Kidney (tissue), 13 donors: ENCODE measurements at regions not wholly inside any gene's neighbourhood (a gene's known extent, or its start where the extent isn't known, plus 50 kb on each side); places are given as distances from the start of the nearest gene placed in this dataset.

Source experiments
- DNase-seq, 5 donors: peaks; one replicate each; pipeline ENCODE4 v3.0.0-alpha.2; 2013 to 2020
- FAIRE-seq: peaks from 2 replicates; lab custom pipeline; 2012; peaks lifted over from hg19 to GRCh38; lab: Jason Lieb, UNC
- H3K27ac ChIP-seq, 2 donors: one replicate each; pipeline ENCODE4 v1.7.0; 2013; ENCODE audit warnings: low read depth in 2 of 2, low read length in 2 of 2, inconsistent platforms in 1 of 2
- H3K27me3 ChIP-seq: one replicate; pipeline ENCODE4 v1.7.1; 2013; ENCODE audit warnings: low read length, inconsistent platforms; ENCODE audit not compliant: control insufficient read depth, insufficient read depth
- H3K36me3 ChIP-seq, 3 donors: one replicate each; pipeline versions ENCODE4 v1.7.0 to v1.7.1; 2013; ENCODE audit warnings: low read length in 3 of 3, control low read depth in 1 of 3, inconsistent platforms in 1 of 3; ENCODE audit not compliant: insufficient read depth in 3 of 3, control insufficient read depth in 2 of 3
- H3K4me1 ChIP-seq, 3 donors: one replicate each; pipeline versions ENCODE4 v1.7.0 to v1.7.1; 2013; ENCODE audit warnings: low read length in 3 of 3, inconsistent platforms in 1 of 3, low read depth in 1 of 3; ENCODE audit not compliant: control insufficient read depth in 2 of 3, insufficient read depth in 2 of 3
- H3K4me3 ChIP-seq, 3 donors: one replicate each; pipeline versions ENCODE4 v1.7.0 to v1.8.1; 2013; ENCODE audit warnings: low read length in 3 of 3, control low read depth in 1 of 3, inconsistent platforms in 1 of 3
- H3K9ac ChIP-seq, 3 donors: one replicate each; pipeline versions ENCODE4 v1.7.0 to v1.7.1; 2013; ENCODE audit warnings: low read length in 3 of 3, control low read depth in 1 of 3, inconsistent platforms in 1 of 3
- H3K9me3 ChIP-seq, 3 donors: one replicate each; pipeline versions ENCODE4 v1.7.0 to v1.7.1; 2013; ENCODE audit warnings: low read length in 3 of 3, control low read depth in 1 of 3, inconsistent platforms in 1 of 3; ENCODE audit not compliant: control insufficient read depth in 2 of 3, insufficient read depth in 1 of 3
- intact Hi-C: fragments of 100-400 bp; cut with DNase I; formaldehyde crosslinking; loops from one replicate; pipeline ENCODE4 v1.11.1; 2022
- TF ChIP-seq, protein P1 (sequence below): IDR thresholded peaks from 3 replicates; pipeline ENCODE4 v1.5.1; 2012; ENCODE audit warnings: mild to moderate bottlenecking, moderate library complexity, borderline replicate concordance; ENCODE audit not compliant: insufficient read depth; ENCODE audit errors: extremely low read depth
- donor health status: control.
- donor health status: control.
- donor health status: control.
- donor health status: control.
- donor health status: control.
- donor health status: DM: yes; HTN: yes; CAD: no.
- donor health status: Normal renal cell carcinoma (clear cell type).

DNA sequence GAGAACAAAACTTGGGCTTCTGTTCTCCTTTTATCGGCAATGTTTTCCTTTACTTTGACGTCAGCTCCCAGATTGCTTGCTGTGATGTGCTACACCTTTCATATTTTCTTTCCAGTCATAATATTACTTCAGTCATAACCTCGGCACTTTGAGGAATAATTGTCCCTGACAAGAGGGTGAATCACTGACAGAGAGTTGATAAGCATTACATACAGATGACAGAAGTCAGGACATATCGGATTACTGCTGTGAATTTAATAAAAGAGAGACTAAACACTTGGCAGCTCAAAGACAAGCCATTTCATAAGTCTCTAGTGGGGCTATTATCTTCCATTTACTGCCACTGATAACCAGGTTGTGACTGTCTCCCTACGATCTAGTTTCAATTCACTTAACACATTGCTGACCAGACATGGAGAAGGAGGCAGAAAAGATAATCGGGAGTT is 362.1 kb upstream of the ARRDC4 start:
- no peak overlapping the region for H3K4me3 ChIP-seq
- H3K9ac ChIP-seq = no peak overlapping the region
- FAIRE-seq (no peak), DNase-seq (no peak)
- H3K27me3 ChIP-seq = no peaks in the 10 kb centered on the region
- H3K27ac ChIP-seq = no peak overlapping the region
- no peaks in the 10 kb centered on the region for H3K4me1 ChIP-seq
- no peaks in the 10 kb centered on the region for H3K36me3 ChIP-seq
- intact Hi-C loops = no loop called here
- TF ChIP-seq, protein P1, sequence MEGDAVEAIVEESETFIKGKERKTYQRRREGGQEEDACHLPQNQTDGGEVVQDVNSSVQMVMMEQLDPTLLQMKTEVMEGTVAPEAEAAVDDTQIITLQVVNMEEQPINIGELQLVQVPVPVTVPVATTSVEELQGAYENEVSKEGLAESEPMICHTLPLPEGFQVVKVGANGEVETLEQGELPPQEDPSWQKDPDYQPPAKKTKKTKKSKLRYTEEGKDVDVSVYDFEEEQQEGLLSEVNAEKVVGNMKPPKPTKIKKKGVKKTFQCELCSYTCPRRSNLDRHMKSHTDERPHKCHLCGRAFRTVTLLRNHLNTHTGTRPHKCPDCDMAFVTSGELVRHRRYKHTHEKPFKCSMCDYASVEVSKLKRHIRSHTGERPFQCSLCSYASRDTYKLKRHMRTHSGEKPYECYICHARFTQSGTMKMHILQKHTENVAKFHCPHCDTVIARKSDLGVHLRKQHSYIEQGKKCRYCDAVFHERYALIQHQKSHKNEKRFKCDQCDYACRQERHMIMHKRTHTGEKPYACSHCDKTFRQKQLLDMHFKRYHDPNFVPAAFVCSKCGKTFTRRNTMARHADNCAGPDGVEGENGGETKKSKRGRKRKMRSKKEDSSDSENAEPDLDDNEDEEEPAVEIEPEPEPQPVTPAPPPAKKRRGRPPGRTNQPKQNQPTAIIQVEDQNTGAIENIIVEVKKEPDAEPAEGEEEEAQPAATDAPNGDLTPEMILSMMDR = no peak
- no peaks in the 10 kb centered on the region for H3K9me3 ChIP-seq

DNA sequence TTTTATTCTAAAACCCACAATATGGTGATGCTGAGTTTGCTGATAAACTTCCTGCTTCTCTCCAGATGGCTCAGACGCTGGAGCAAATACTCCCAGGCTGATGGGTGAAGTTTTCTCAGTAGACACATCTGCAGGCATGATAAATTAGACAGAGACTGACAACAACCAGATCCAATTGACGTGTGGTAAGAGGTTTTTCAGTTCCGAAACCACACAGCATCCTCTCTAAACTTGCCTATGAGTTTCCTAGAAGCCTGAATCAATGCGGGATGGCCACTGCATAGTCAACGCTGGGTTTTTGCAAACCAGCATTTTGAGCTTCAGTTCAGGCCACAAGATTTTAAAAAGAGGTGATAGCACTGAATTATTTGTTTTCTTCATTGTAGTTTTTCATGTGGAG is 360.3 kb upstream of the ARRDC4 start:
- no peak for FAIRE-seq
- TF ChIP-seq, protein P1 = no peak
- intact Hi-C loops = no loop called here

DNA sequence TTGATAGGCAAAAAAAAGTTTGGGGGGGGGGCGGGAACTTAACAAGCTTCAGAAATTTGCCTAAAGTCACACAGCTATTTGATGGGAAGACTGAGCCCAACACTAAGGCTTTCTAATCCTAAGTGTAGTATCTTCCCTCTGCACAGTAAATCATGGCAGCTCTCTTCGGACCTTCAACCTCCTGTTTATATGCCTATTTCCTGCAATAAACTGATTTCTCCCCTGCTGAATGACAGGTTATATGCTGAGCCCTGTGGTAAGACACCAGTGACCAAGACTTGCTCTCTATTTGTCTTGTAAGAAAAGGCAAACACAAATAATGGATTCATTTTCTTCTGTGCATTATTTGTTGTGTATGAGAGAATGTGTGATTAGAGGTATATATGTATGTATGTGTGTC is 355.8 kb upstream of the ARRDC4 start:
- Histone ChIP-seq H3K9me3 (no peaks in the 10 kb centered on the region), H3K36me3 (no peaks in the 10 kb centered on the region), H3K4me3 (no peak overlapping the region), H3K4me1 (no peaks in the 10 kb centered on the region), H3K27ac (no peak overlapping the region), H3K27me3 (no peaks in the 10 kb centered on the region), H3K9ac (no peak overlapping the region)
- no peak for DNase-seq
- FAIRE-seq = no peak
- intact Hi-C loops = no loop called here
- TF ChIP-seq, protein P1 = no peak

More for the DNA sequence above, 360.3 kb upstream of the ARRDC4 start:
- no peaks in the 10 kb centered on the region for H3K36me3 ChIP-seq
- no peak for DNase-seq
- no peak overlapping the region for H3K9ac ChIP-seq
- H3K4me1 ChIP-seq = no peaks in the 10 kb centered on the region
- H3K4me3 ChIP-seq = no peak overlapping the region
- no peaks in the 10 kb centered on the region for H3K9me3 ChIP-seq
- no peak overlapping the region for H3K27ac ChIP-seq
- H3K27me3 ChIP-seq = no peaks in the 10 kb centered on the region

DNA sequence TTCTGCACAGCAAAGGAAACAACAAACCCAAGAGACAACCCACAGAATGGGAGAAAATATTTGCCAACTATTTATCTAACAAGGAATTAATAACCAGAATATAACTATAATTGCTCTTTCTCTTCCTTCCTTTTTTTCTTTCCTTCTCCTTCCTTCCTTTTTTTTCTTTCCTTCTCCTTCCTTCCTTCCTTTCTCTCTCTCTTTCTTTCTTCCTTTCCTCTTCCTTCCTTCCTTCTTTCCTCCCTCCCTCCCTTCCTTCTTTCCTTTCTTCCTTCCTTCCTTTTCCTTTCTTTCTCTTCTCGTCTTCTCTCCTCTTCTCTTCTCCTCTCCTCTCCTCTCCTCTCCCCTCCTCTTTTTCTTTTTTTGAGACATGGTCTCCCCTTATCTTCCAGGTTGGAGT is 345.4 kb upstream of the ARRDC4 start:
- no peak overlapping the region for H3K4me3 ChIP-seq
- H3K27me3 ChIP-seq = no peaks in the 10 kb centered on the region
- peaks cover 0 to 2% (median 0%) of the 10 kb centered on the region in 3 donors for H3K9me3 ChIP-seq
- DNase-seq (no peak), FAIRE-seq (no peak)
- no peaks in the 10 kb centered on the region for H3K36me3 ChIP-seq
- H3K9ac ChIP-seq = no peak overlapping the region
- no peak overlapping the region for H3K27ac ChIP-seq
- TF ChIP-seq, protein P1 = no peak
- intact Hi-C loops = no loop called here
- H3K4me1 ChIP-seq = no peaks in the 10 kb centered on the region
